CD8-positive, alpha-beta memory T cell (primary cell): ENCODE measurements at regions not wholly inside any gene's neighbourhood (a gene's known extent, or its start where the extent isn't known, plus 50 kb on each side); places are given as distances from the start of the nearest gene placed in this dataset.

Experiments used
- CTCF ChIA-PET: fragments of 350-600 bp; sonication (Branson Sonifier 250); formaldehyde crosslinking; loops from one replicate; lab custom pipeline; 2021; ENCODE audit warnings: antibody characterized with exemption; lab: Charles Lee
- POLR2A ChIA-PET: fragments of 350-600 bp; sonication (Branson Sonifier 250); formaldehyde crosslinking; loops from one replicate; lab custom pipeline; 2021; ENCODE audit warnings: antibody characterized with exemption; lab: Charles Lee
- DNase-seq, 5 donors: peaks; one replicate each; pipeline versions ENCODE4 v3.0.0 to v3.0.0-alpha.2; 2020 to 2022; ENCODE audit warnings: mixed read lengths in 1 of 5
- H3K27ac ChIP-seq: one replicate; pipeline ENCODE4 v1.7.0; 2013; ENCODE audit warnings: low read depth, mild to moderate bottlenecking, low read length, moderate library complexity
- H3K27me3 ChIP-seq: 2 replicates; pipeline ENCODE4 v1.7.0; 2013; ENCODE audit warnings: low read length, mild to moderate bottlenecking; ENCODE audit not compliant: insufficient read depth, poor library complexity, severe bottlenecking
- H3K36me3 ChIP-seq: 2 replicates; pipeline ENCODE4 v1.7.0; 2013; ENCODE audit warnings: mild to moderate bottlenecking, low read length, moderate library complexity; ENCODE audit not compliant: insufficient read depth
- H3K4me1 ChIP-seq: 2 replicates; pipeline ENCODE4 v1.7.0; 2013; ENCODE audit warnings: mild to moderate bottlenecking, low read length, moderate library complexity; ENCODE audit not compliant: insufficient read depth
- H3K4me3 ChIP-seq: 2 replicates; pipeline ENCODE4 v1.7.0; 2013; ENCODE audit warnings: mild to moderate bottlenecking, low read length
- H3K9me3 ChIP-seq: 2 replicates; pipeline ENCODE4 v1.7.0; 2013; ENCODE audit warnings: mild to moderate bottlenecking, low read length
- H3K27ac Mint-ChIP-seq, 8 donors: one replicate each; pipeline ENCODE4 v1.8.0; 2020 to 2021; ENCODE audit warnings: mixed read lengths in 8 of 8, mild to moderate bottlenecking in 6 of 8, inconsistent platforms in 3 of 8, moderate library complexity in 3 of 8
- H3K27me3 Mint-ChIP-seq, 2 donors: one replicate each; pipeline ENCODE4 v1.8.0; 2020 to 2021; ENCODE audit warnings: mixed read lengths in 2 of 2, mild to moderate bottlenecking in 1 of 2, moderate library complexity in 1 of 2
- H3K36me3 Mint-ChIP-seq, 3 donors: one replicate each; pipeline ENCODE4 v1.8.0; 2020 to 2021; ENCODE audit warnings: mixed read lengths in 3 of 3, inconsistent platforms in 1 of 3, mild to moderate bottlenecking in 1 of 3
- H3K4me1 Mint-ChIP-seq, 3 donors: one replicate each; pipeline ENCODE4 v1.8.0; 2020 to 2021; ENCODE audit warnings: mixed read lengths in 3 of 3, inconsistent platforms in 1 of 3, mild to moderate bottlenecking in 1 of 3
- H3K4me3 Mint-ChIP-seq, 7 donors: one replicate each; pipeline ENCODE4 v1.8.0; 2020 to 2021; ENCODE audit warnings: mixed read lengths in 7 of 7, mild to moderate bottlenecking in 6 of 7, moderate library complexity in 4 of 7, inconsistent platforms in 2 of 7
- H3K9me3 Mint-ChIP-seq, 5 donors: one replicate each; pipeline ENCODE4 v1.8.0; 2020 to 2022; ENCODE audit warnings: mixed read lengths in 5 of 5, mild to moderate bottlenecking in 3 of 5, moderate library complexity in 2 of 5, inconsistent platforms in 1 of 5

- Mint-ChIP-seq H3K27ac (no peak overlapping the region), H3K4me1 (peaks cover 4 to 14% (median 6%) of the 10 kb centered on the region in 3 donors), H3K27me3 (peaks cover 21 to 52% of the 10 kb centered on the region in 2 donors), H3K36me3 (no peaks in the 10 kb centered on the region), H3K4me3 (no peak overlapping the region), H3K9me3 (no peaks in the 10 kb centered on the region)
- Histone ChIP-seq H3K27me3 (peaks cover 11% of the 10 kb centered on the region), H3K36me3 (no peaks in the 10 kb centered on the region), H3K27ac (no peak overlapping the region), H3K9me3 (no peaks in the 10 kb centered on the region), H3K4me3 (no peak overlapping the region), H3K4me1 (no peaks in the 10 kb centered on the region)
- ChIA-PET CTCF (no interaction called here), POLR2A (no interaction called here)
- no peak for DNase-seq
Measured at GRCh38 chr17:79218175-79218824, 143.7 kb downstream of the ENGASE start.

GRCh38 chr17:79217473-79218135 lies 143.0 kb downstream of the ENGASE start:
- Histone ChIP-seq H3K4me1 (no peaks in the 10 kb centered on the region), H3K4me3 (no peak overlapping the region), H3K27ac (no peak overlapping the region), H3K9me3 (no peaks in the 10 kb centered on the region), H3K27me3 (peaks cover 8% of the 10 kb centered on the region), H3K36me3 (no peaks in the 10 kb centered on the region)
- Mint-ChIP-seq H3K27me3 (peaks cover 18 to 49% of the 10 kb centered on the region in 2 donors), H3K36me3 (no peaks in the 10 kb centered on the region), H3K27ac (peak overlapping the region in 1 of 8 donors; percentile 82), H3K4me3 (no peak overlapping the region), H3K9me3 (no peaks in the 10 kb centered on the region), H3K4me1 (peaks cover 4 to 14% (median 6%) of the 10 kb centered on the region in 3 donors)
- ChIA-PET CTCF (no interaction called here), POLR2A (no interaction called here)
- DNase-seq = no peak

- peaks cover 10 to 47% of the 10 kb centered on the region in 2 donors for H3K27me3 Mint-ChIP-seq
- H3K36me3 Mint-ChIP-seq = no peaks in the 10 kb centered on the region
- H3K9me3 ChIP-seq = no peaks in the 10 kb centered on the region
Measured at GRCh38 chr17:79216826-79217225, 142.2 kb downstream of the ENGASE start.

GRCh38 chr17:79216391-79216790 lies 141.8 kb downstream of the ENGASE start:
- Histone ChIP-seq H3K9me3 (no peaks in the 10 kb centered on the region), H3K4me3 (no peak overlapping the region), H3K27ac (no peak overlapping the region), H3K27me3 (peaks cover 5% of the 10 kb centered on the region), H3K36me3 (no peaks in the 10 kb centered on the region), H3K4me1 (no peaks in the 10 kb centered on the region)
- Mint-ChIP-seq H3K27ac (no peak overlapping the region), H3K4me3 (no peak overlapping the region), H3K36me3 (no peaks in the 10 kb centered on the region), H3K9me3 (no peaks in the 10 kb centered on the region), H3K27me3 (peaks cover 12 to 48% of the 10 kb centered on the region in 2 donors), H3K4me1 (peaks cover 4 to 14% (median 6%) of the 10 kb centered on the region in 3 donors)
- no peak for DNase-seq
- POLR2A ChIA-PET = no interaction called here
- CTCF ChIA-PET = no interaction called here

More at GRCh38 chr17:79216826-79217225, 142.2 kb downstream of the ENGASE start:
- ChIA-PET POLR2A (no interaction called here), CTCF (no interaction called here)
- no peaks in the 10 kb centered on the region for H3K36me3 ChIP-seq
- Mint-ChIP-seq H3K9me3 (no peaks in the 10 kb centered on the region), H3K27ac (no peak overlapping the region), H3K4me1 (peaks cover 4 to 14% (median 6%) of the 10 kb centered on the region in 3 donors), H3K4me3 (no peak overlapping the region)
- no peak overlapping the region for H3K27ac ChIP-seq
- peaks cover 5% of the 10 kb centered on the region for H3K27me3 ChIP-seq
- H3K4me3 ChIP-seq = no peak overlapping the region
- H3K4me1 ChIP-seq = no peaks in the 10 kb centered on the region
- DNase-seq = no peak

- H3K27ac ChIP-seq = no peak overlapping the region
- no peaks in the 10 kb centered on the region for H3K36me3 ChIP-seq
- POLR2A ChIA-PET = no interaction called here
- no peaks in the 10 kb centered on the region for H3K36me3 Mint-ChIP-seq
- DNase-seq = no peak
- H3K4me3 Mint-ChIP-seq = no peak overlapping the region
- H3K4me1 Mint-ChIP-seq = peaks cover 4 to 11% (median 5%) of the 10 kb centered on the region in 3 donors
- no peak overlapping the region for H3K27ac Mint-ChIP-seq
- H3K4me3 ChIP-seq = no peak overlapping the region
- no peaks in the 10 kb centered on the region for H3K9me3 Mint-ChIP-seq
- H3K9me3 ChIP-seq = no peaks in the 10 kb centered on the region
- CTCF ChIA-PET = interaction anchor here (1.2 kb wide), 1 partner anchor 9 kb away, joined by 3 read pairs; no protein-coding TSS in a partner anchor
- peaks cover 12 to 48% of the 10 kb centered on the region in 2 donors for H3K27me3 Mint-ChIP-seq
- no peaks in the 10 kb centered on the region for H3K4me1 ChIP-seq
- H3K27me3 ChIP-seq = peaks cover 3% of the 10 kb centered on the region
Measured at GRCh38 chr17:79215631-79216030, 141.0 kb downstream of the ENGASE start.

- CTCF ChIA-PET = interaction anchor here (1.2 kb wide), 1 partner anchor 9 kb away, joined by 3 read pairs; no protein-coding TSS in a partner anchor
- H3K36me3 Mint-ChIP-seq = no peaks in the 10 kb centered on the region
- H3K4me3 Mint-ChIP-seq = no peak overlapping the region
- H3K27me3 ChIP-seq = no peaks in the 10 kb centered on the region
- no peak overlapping the region for H3K27ac ChIP-seq
- peaks cover 0 to 5% (median 0%) of the 10 kb centered on the region in 3 donors for H3K4me1 Mint-ChIP-seq
- no peaks in the 10 kb centered on the region for H3K36me3 ChIP-seq
- POLR2A ChIA-PET = no interaction called here
- DNase-seq = no peak
- no peak overlapping the region for H3K4me3 ChIP-seq
- H3K9me3 ChIP-seq = no peaks in the 10 kb centered on the region
- H3K27ac Mint-ChIP-seq = no peak overlapping the region
- H3K9me3 Mint-ChIP-seq = no peaks in the 10 kb centered on the region
- peaks cover 10 to 45% of the 10 kb centered on the region in 2 donors for H3K27me3 Mint-ChIP-seq
- no peaks in the 10 kb centered on the region for H3K4me1 ChIP-seq
Measured at GRCh38 chr17:79214940-79215604, 140.4 kb downstream of the ENGASE start.

GRCh38 chr17:79214459-79214858 lies 139.8 kb downstream of the ENGASE start:
- no peak overlapping the region for H3K27ac Mint-ChIP-seq
- no peaks in the 10 kb centered on the region for H3K9me3 ChIP-seq
- H3K27me3 Mint-ChIP-seq = peaks cover 10 to 45% of the 10 kb centered on the region in 2 donors
- ChIA-PET POLR2A (no interaction called here), CTCF (interaction anchor here (1.2 kb wide), 1 partner anchor 10 kb away, joined by 3 read pairs; no protein-coding TSS in a partner anchor)
- DNase-seq = no peak
- peaks cover 0 to 5% (median 0%) of the 10 kb centered on the region in 3 donors for H3K4me1 Mint-ChIP-seq
- no peaks in the 10 kb centered on the region for H3K4me1 ChIP-seq
- H3K36me3 ChIP-seq = no peaks in the 10 kb centered on the region
- no peaks in the 10 kb centered on the region for H3K27me3 ChIP-seq
- H3K4me3 Mint-ChIP-seq = no peak overlapping the region
- no peaks in the 10 kb centered on the region for H3K36me3 Mint-ChIP-seq
- no peak overlapping the region for H3K4me3 ChIP-seq
- H3K9me3 Mint-ChIP-seq = no peaks in the 10 kb centered on the region
- H3K27ac ChIP-seq = no peak overlapping the region

- POLR2A ChIA-PET = no interaction called here
- Histone ChIP-seq H3K27me3 (no peaks in the 10 kb centered on the region), H3K4me1 (no peaks in the 10 kb centered on the region), H3K9me3 (no peaks in the 10 kb centered on the region), H3K27ac (no peak overlapping the region), H3K4me3 (no peak overlapping the region), H3K36me3 (no peaks in the 10 kb centered on the region)
- CTCF ChIA-PET = no interaction called here
- peaks cover 12 to 40% of the 10 kb centered on the region in 2 donors for H3K27me3 Mint-ChIP-seq
- H3K9me3 Mint-ChIP-seq = no peaks in the 10 kb centered on the region
- H3K36me3 Mint-ChIP-seq = no peaks in the 10 kb centered on the region
- no peak overlapping the region for H3K4me3 Mint-ChIP-seq
- no peak for DNase-seq
- no peaks in the 10 kb centered on the region for H3K4me1 Mint-ChIP-seq
- no peak overlapping the region for H3K27ac Mint-ChIP-seq
Measured at GRCh38 chr17:79213305-79213704, 138.7 kb downstream of the ENGASE start.
